ENCODE measurements at regions not wholly inside any gene's neighbourhood (a gene's known extent, or its start where the extent isn't known, plus 50 kb on each side); places are given as distances from the start of the nearest gene placed in this dataset.
A peak's percentile ranks its signal among the peaks of the same experiment; 100 is the strongest.

GRCh38 chr3:175969456-175969855 is 1110.3 kb downstream of the NAALADL2 start:
- no peak for TF ChIP-seq CTCF (IDR thresholded peaks at IDR 0.05; ENCODE audit: low read depth, low read length)
- no peak for DNase-seq (ENCODE audit: extremely low read depth, low read depth)

GRCh38 chr3:175965036-175965435 is 1105.9 kb downstream of the NAALADL2 start:
- TF ChIP-seq CTCF (IDR thresholded peaks at IDR 0.05; ENCODE audit: low read depth, low read length), result no peak
- no peak for DNase-seq (ENCODE audit: extremely low read depth, low read depth)

- TF ChIP-seq CTCF (IDR thresholded peaks at IDR 0.05; ENCODE audit: low read depth, low read length), result no peak
Observed at GRCh38 chr3:175957427-175957826, 1098.3 kb downstream of the NAALADL2 start.

GRCh38 chr3:175956964-175957363 is 1097.8 kb downstream of the NAALADL2 start:
- peak; percentile 39 for TF ChIP-seq CTCF (IDR thresholded peaks at IDR 0.05; ENCODE audit: low read depth, low read length)
- DNase-seq (ENCODE audit: extremely low read depth, low read depth), result no peak

More at GRCh38 chr3:175957427-175957826, 1098.3 kb downstream of the NAALADL2 start:
- no peak for DNase-seq (ENCODE audit: extremely low read depth, low read depth)

- no peak for TF ChIP-seq CTCF (IDR thresholded peaks at IDR 0.05; ENCODE audit: low read depth, low read length)
- no peak for DNase-seq (ENCODE audit: extremely low read depth, low read depth)
Observed at GRCh38 chr3:175951047-175951694, 1092.0 kb downstream of the NAALADL2 start.

GRCh38 chr3:175948041-175948440 is 1088.9 kb downstream of the NAALADL2 start:
- no peak for DNase-seq (ENCODE audit: extremely low read depth, low read depth)
- TF ChIP-seq CTCF (IDR thresholded peaks at IDR 0.05; ENCODE audit: low read depth, low read length), result no peak

GRCh38 chr3:175941352-175941751 is 1082.2 kb downstream of the NAALADL2 start:
- peak; percentile 27 for TF ChIP-seq CTCF (IDR thresholded peaks at IDR 0.05; ENCODE audit: low read depth, low read length)
- DNase-seq (ENCODE audit: extremely low read depth, low read depth), result no peak

Measured in AG09319 (cell line).